CD4-positive, alpha-beta T cell treated with Interleukin-17A for 1 hour (primary cell): ENCODE measurements at regions not wholly inside any gene's neighbourhood (a gene's known extent, or its start where the extent isn't known, plus 50 kb on each side); places are given as distances from the start of the nearest gene placed in this dataset.
"Not testable (repeated sequence)": the region's sequence is repeated elsewhere in the genome, so short reads cannot be mapped to it uniquely, and the experiment has no call there.

ENCODE experiments used
- DNase-seq: peaks from one replicate; pipeline ENCODE4 v3.0.0-alpha.2; 2020

- DNase-seq = no peak
Measured at GRCh38 chr1:221541296-221541695, 200.6 kb downstream of the DUSP10 start.

- peak; percentile 33 for DNase-seq
Measured at GRCh38 chr1:221543529-221544120, 198.3 kb downstream of the DUSP10 start.

GRCh38 chr1:221548942-221549341 is 192.9 kb downstream of the DUSP10 start:
- DNase-seq = no peak

GRCh38 chr1:221549815-221550214 is 192.1 kb downstream of the DUSP10 start:
- no peak for DNase-seq

- DNase-seq = not testable (repeated sequence)
Measured at GRCh38 chr1:221552792-221553191, 189.1 kb downstream of the DUSP10 start.

GRCh38 chr1:221555689-221556433 is 186.0 kb downstream of the DUSP10 start:
- DNase-seq = no peak

- no peak for DNase-seq
Measured at GRCh38 chr1:221556435-221556834, 185.5 kb downstream of the DUSP10 start.

- DNase-seq = no peak
Measured at GRCh38 chr1:221557013-221557412, 184.9 kb downstream of the DUSP10 start.

- DNase-seq = no peak
Measured at GRCh38 chr1:221558396-221558795, 183.5 kb downstream of the DUSP10 start.

- DNase-seq = no peak
Measured at GRCh38 chr1:221559911-221560310, 182.0 kb downstream of the DUSP10 start.

- no peak for DNase-seq
Measured at GRCh38 chr1:221562542-221563475, 179.1 kb downstream of the DUSP10 start.

GRCh38 chr1:221563476-221563921 is 178.4 kb downstream of the DUSP10 start:
- DNase-seq = no peak

GRCh38 chr1:221564891-221565290 is 177.0 kb downstream of the DUSP10 start:
- DNase-seq = no peak

- no peak for DNase-seq
Measured at GRCh38 chr1:221565711-221566110, 176.2 kb downstream of the DUSP10 start.

GRCh38 chr1:221567859-221568507 is 173.9 kb downstream of the DUSP10 start:
- no peak for DNase-seq

- no peak for DNase-seq
Measured at GRCh38 chr1:221573756-221574155, 168.1 kb downstream of the DUSP10 start.

GRCh38 chr1:221574529-221574928 is 167.4 kb downstream of the DUSP10 start:
- no peak for DNase-seq

- no peak for DNase-seq
Measured at GRCh38 chr1:221575605-221576004, 166.3 kb downstream of the DUSP10 start.

GRCh38 chr1:221576268-221576667 is 165.6 kb downstream of the DUSP10 start:
- no peak for DNase-seq

- no peak for DNase-seq
Measured at GRCh38 chr1:221583465-221583864, 158.4 kb downstream of the DUSP10 start.

- DNase-seq = not testable (repeated sequence)
Measured at GRCh38 chr1:221587013-221587412, 154.9 kb downstream of the DUSP10 start.

- DNase-seq = not testable (repeated sequence)
Measured at GRCh38 chr1:221591250-221591649, 150.6 kb downstream of the DUSP10 start.

GRCh38 chr1:221594576-221594975 is 147.3 kb downstream of the DUSP10 start:
- DNase-seq = no peak
